Osteocyte (in vitro differentiated cells): ENCODE measurements at regions not wholly inside any gene's neighbourhood (a gene's known extent, or its start where the extent isn't known, plus 50 kb on each side); places are given as distances from the start of the nearest gene placed in this dataset.
"Not testable (repeated sequence)": the region's sequence is repeated elsewhere in the genome, so short reads cannot be mapped to it uniquely, and the experiment has no call there.

ENCODE experiments used
- DNase-seq: peaks from one replicate; pipeline ENCODE4 v3.0.0; 2021; ENCODE audit warnings: mixed read lengths; ENCODE audit not compliant: unreplicated experiment; ENCODE audit errors: extremely low spot score
- H3K27ac Mint-ChIP-seq: one replicate; pipeline ENCODE4 v1.8.0; 2021; ENCODE audit warnings: mild to moderate bottlenecking, mixed read lengths; ENCODE audit not compliant: unreplicated experiment
- H3K27me3 Mint-ChIP-seq: one replicate; pipeline ENCODE4 v1.8.0; 2021; ENCODE audit warnings: mixed read lengths; ENCODE audit not compliant: unreplicated experiment
- H3K36me3 Mint-ChIP-seq: one replicate; pipeline ENCODE4 v1.8.0; 2021; ENCODE audit warnings: mixed read lengths; ENCODE audit not compliant: unreplicated experiment
- H3K4me1 Mint-ChIP-seq: one replicate; pipeline ENCODE4 v1.8.0; 2021; ENCODE audit warnings: mixed read lengths; ENCODE audit not compliant: unreplicated experiment
- H3K4me3 Mint-ChIP-seq: one replicate; pipeline ENCODE4 v1.8.0; 2021; ENCODE audit warnings: mild to moderate bottlenecking, moderate library complexity, mixed read lengths; ENCODE audit not compliant: unreplicated experiment
- H3K9me3 Mint-ChIP-seq: one replicate; pipeline ENCODE4 v1.8.0; 2021; ENCODE audit warnings: mixed read lengths; ENCODE audit not compliant: unreplicated experiment
- TF ChIP-seq, protein P1 (sequence below): fragments of 200-600 bp; sonication (generic); IDR thresholded peaks from 2 replicates; pipeline ENCODE4 v1.5.0; 2021; ENCODE audit warnings: antibody characterized with exemption, mild to moderate bottlenecking, moderate library complexity

DNA sequence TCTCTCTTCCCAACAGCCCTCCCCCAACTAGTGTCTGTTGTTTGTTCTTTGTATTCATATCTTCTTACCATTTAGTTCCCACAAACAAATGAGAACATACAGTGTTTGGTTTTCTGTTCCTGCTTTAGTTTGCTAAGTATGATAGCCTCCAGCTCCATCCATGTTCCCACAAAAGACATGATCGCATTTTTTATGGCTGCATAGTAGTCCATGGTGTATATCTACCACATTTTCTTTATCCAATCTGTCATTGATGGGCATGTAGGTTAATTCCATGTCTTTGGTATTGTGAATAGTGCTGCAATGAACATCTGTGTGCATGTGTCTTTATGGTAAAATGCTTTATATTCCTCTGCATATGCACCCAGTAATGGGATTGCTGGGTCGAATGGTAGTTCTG lies 283.9 kb upstream of the FGF13 start:
- Mint-ChIP-seq H3K4me3 (no peak overlapping the region), H3K4me1 (no peaks in the 10 kb centered on the region), H3K36me3 (no peaks in the 10 kb centered on the region), H3K9me3 (peaks cover 38% of the 10 kb centered on the region), H3K27me3 (no peaks in the 10 kb centered on the region), H3K27ac (no peak overlapping the region)
- TF ChIP-seq, protein P1, sequence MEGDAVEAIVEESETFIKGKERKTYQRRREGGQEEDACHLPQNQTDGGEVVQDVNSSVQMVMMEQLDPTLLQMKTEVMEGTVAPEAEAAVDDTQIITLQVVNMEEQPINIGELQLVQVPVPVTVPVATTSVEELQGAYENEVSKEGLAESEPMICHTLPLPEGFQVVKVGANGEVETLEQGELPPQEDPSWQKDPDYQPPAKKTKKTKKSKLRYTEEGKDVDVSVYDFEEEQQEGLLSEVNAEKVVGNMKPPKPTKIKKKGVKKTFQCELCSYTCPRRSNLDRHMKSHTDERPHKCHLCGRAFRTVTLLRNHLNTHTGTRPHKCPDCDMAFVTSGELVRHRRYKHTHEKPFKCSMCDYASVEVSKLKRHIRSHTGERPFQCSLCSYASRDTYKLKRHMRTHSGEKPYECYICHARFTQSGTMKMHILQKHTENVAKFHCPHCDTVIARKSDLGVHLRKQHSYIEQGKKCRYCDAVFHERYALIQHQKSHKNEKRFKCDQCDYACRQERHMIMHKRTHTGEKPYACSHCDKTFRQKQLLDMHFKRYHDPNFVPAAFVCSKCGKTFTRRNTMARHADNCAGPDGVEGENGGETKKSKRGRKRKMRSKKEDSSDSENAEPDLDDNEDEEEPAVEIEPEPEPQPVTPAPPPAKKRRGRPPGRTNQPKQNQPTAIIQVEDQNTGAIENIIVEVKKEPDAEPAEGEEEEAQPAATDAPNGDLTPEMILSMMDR = no peak
- DNase-seq = no peak

DNA sequence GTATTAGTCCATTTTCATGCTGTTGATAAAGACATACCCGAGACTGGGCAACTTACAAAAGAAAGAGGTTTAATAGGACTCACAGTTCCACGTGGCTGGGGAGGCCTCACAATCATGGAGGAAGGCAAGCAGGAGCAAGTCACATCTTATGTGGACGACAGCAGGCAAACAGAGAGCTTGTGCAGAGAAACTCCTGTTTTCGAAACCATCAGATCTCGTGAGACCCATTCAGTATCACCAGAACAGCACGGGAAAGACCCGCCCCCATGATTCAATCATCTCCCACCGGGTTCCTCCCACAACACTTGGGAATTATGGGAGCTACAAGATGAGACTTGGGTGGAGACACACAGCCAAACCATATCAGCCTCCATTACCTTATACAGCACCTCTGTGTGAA lies 278.9 kb upstream of the FGF13 start:
- H3K27me3 Mint-ChIP-seq, H3K4me3 Mint-ChIP-seq, H3K4me1 Mint-ChIP-seq, DNase-seq, H3K36me3 Mint-ChIP-seq, H3K27ac Mint-ChIP-seq: not testable (repeated sequence)
- H3K9me3 Mint-ChIP-seq = peaks cover 22% of the 10 kb centered on the region

DNA sequence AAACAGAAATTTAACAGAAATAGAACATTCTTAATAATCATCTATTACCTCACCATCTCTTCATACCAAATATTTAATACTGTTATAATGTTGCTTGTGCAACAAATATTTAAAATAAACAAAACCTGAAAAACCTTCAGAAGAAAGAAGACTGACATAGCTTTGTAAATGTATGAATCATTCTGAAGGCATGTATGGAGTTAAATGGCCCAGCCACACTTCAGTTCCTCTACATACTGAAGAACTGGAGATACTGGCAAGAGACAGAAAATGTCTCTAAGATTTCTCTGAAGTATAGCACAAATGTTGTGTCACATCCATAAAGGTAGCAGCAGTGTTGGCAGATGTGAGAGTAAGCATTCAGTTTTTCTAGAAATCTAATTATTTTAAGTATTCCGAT lies 275.3 kb upstream of the FGF13 start:
- H3K27ac Mint-ChIP-seq = no peak overlapping the region
- H3K4me3 Mint-ChIP-seq = no peak overlapping the region
- TF ChIP-seq, protein P1 = no peak
- no peaks in the 10 kb centered on the region for H3K27me3 Mint-ChIP-seq
- DNase-seq = no peak
- H3K36me3 Mint-ChIP-seq = no peaks in the 10 kb centered on the region
- H3K4me1 Mint-ChIP-seq = no peaks in the 10 kb centered on the region
- peaks cover 15% of the 10 kb centered on the region for H3K9me3 Mint-ChIP-seq

DNA sequence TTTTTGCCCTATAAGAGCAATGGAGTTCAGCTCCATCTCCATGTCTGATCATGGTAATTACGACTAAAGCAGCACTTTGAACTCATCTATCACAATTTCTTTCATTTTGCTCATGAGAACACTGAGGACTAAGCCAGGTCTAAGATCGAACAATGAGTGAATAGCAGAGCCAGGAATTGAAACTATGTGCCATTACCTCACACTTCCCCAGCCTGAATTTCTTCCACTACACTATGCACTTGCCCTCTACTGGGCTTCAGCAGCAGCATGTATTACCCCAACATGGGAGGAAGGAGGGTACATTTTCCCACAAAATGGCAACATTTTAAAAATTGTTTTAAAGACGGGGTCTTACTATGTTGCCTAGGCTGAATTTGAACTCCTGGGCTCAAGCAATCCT lies 274.7 kb upstream of the FGF13 start:
- no peak for DNase-seq
- H3K4me1 Mint-ChIP-seq = no peaks in the 10 kb centered on the region
- no peak overlapping the region for H3K4me3 Mint-ChIP-seq
- TF ChIP-seq, protein P1 = no peak
- H3K9me3 Mint-ChIP-seq = peaks cover 16% of the 10 kb centered on the region
- H3K27ac Mint-ChIP-seq = no peak overlapping the region
- H3K27me3 Mint-ChIP-seq = no peaks in the 10 kb centered on the region
- no peaks in the 10 kb centered on the region for H3K36me3 Mint-ChIP-seq

DNA sequence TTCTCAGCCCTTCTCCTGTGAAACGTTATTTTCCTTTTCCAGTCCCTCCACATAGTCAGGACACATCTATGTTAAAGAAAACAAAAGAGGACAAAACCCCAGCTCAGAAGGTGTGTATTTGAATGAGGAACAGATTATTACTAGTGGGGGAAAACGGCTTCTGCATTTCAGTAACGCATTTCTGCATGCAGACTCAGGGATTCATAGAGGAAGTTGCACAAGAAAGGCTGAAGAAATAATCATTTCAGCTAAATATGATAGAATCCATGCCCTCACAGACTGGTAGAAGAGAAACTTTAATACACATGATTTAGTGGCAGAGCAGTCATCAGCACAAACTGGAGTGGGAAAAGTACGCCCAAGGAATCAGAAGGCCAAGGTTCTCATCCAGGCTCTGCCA lies 270.8 kb upstream of the FGF13 start:
- TF ChIP-seq, protein P1 = no peak
- no peak for DNase-seq
- Mint-ChIP-seq H3K27me3 (no peaks in the 10 kb centered on the region), H3K4me1 (no peaks in the 10 kb centered on the region), H3K9me3 (peaks cover 22% of the 10 kb centered on the region), H3K4me3 (no peak overlapping the region), H3K27ac (no peak overlapping the region), H3K36me3 (no peaks in the 10 kb centered on the region)

DNA sequence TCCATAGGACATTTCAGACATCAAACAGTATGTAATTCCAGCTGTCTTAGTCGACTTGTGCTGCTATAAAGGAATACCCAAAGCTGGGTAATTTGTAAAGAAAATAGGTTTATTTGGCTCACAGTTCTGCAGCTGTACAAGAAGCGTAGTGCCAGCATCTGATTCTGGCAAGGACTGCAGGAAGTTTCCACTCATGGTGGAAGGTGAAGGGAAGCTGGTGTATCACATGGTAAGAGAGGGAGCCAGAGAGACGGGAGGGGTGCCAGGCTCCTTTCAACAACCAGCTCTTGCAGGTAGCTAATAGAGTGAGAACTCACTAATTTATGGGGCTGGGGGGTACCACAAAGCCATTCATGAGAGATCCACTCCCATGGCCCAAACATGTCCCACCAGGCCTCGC lies 253.0 kb upstream of the FGF13 start:
- H3K36me3 Mint-ChIP-seq = no peaks in the 10 kb centered on the region
- H3K4me1 Mint-ChIP-seq = no peaks in the 10 kb centered on the region
- TF ChIP-seq, protein P1 = no peak
- no peak for DNase-seq
- H3K9me3 Mint-ChIP-seq = peaks cover 36% of the 10 kb centered on the region
- H3K4me3 Mint-ChIP-seq = no peak overlapping the region
- no peaks in the 10 kb centered on the region for H3K27me3 Mint-ChIP-seq
- no peak overlapping the region for H3K27ac Mint-ChIP-seq

DNA sequence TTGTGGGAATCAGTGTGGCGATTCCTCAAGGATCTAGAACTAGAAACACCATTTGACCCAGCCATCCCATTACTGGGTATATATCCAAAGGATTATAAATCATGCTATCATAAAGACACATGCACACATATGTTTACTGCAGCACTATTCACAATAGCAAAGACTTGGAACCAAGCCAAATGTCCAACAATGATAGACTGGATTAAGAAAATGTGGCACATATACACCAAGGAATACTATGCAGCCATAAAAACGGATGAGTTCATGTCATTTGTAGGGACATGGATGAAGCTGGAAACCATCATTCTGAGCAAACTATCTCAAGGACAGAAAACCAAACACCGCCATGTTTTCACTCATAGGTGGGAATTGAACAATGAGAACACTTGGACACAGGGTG lies 250.9 kb upstream of the FGF13 start:
- H3K9me3 Mint-ChIP-seq = peaks cover 34% of the 10 kb centered on the region
- H3K4me3 Mint-ChIP-seq, H3K36me3 Mint-ChIP-seq, H3K27ac Mint-ChIP-seq, DNase-seq, H3K4me1 Mint-ChIP-seq, H3K27me3 Mint-ChIP-seq: not testable (repeated sequence)
